IMR-90 (cell line): ENCODE measurements at regions not wholly inside any gene's neighbourhood (a gene's known extent, or its start where the extent isn't known, plus 50 kb on each side); places are given as distances from the start of the nearest gene placed in this dataset.

ENCODE experiments used
- CEBPB ChIP-seq: IDR thresholded peaks from 2 replicates; pipeline ENCODE4 v1.6.1; 2012; ENCODE audit warnings: low read depth, low read length, improper control_type of control experiment
- CHD1 ChIP-seq: IDR thresholded peaks from 2 replicates; pipeline ENCODE4 v1.6.1; 2012; ENCODE audit warnings: low read depth, low read length, improper control_type of control experiment
- CTCF ChIP-seq: conservative IDR thresholded peaks from 2 replicates; pipeline ENCODE4 v1.5.1; 2012; ENCODE audit warnings: mild to moderate bottlenecking, low read depth, low read length, improper control_type of control experiment
- FOS ChIP-seq: fragments of 150-350 bp; IDR thresholded peaks from 2 replicates; pipeline ENCODE4 v1.6.1; 2016; ENCODE audit warnings: low read depth, low read length
- MAFK ChIP-seq: IDR thresholded peaks from 2 replicates; pipeline ENCODE4 v1.6.1; 2012; ENCODE audit warnings: low read depth, low read length, improper control_type of control experiment
- NFE2L2 ChIP-seq: fragments of 150-350 bp; IDR thresholded peaks from 2 replicates; pipeline ENCODE4 v1.6.1; 2016; ENCODE audit warnings: low read depth, mild to moderate bottlenecking, low read length
- POLR2A ChIP-seq: IDR thresholded peaks from 2 replicates; pipeline ENCODE4 v1.6.1; 2012; ENCODE audit warnings: mild to moderate bottlenecking, low read depth, low read length
- RAD21 ChIP-seq: IDR thresholded peaks from 2 replicates; pipeline ENCODE4 v1.6.1; 2012; ENCODE audit warnings: low read length, improper control_type of control experiment
- RCOR1 ChIP-seq: IDR thresholded peaks from 2 replicates; pipeline ENCODE4 v1.6.1; 2012; ENCODE audit warnings: mild to moderate bottlenecking, low read length, improper control_type of control experiment; ENCODE audit not compliant: insufficient replicate concordance
- RFX5 ChIP-seq: IDR thresholded peaks from 2 replicates; pipeline ENCODE4 v1.8.0; 2012; ENCODE audit warnings: low read depth, mild to moderate bottlenecking, low read length, moderate library complexity
- SMC3 ChIP-seq: fragments of 150-350 bp; IDR thresholded peaks from 2 replicates; pipeline ENCODE4 v1.6.1; 2016; ENCODE audit warnings: low read depth, mild to moderate bottlenecking, antibody characterized with exemption, low read length, moderate library complexity
- TF ChIP-seq, protein P1 (sequence below): fragments of 150-350 bp; IDR thresholded peaks from 2 replicates; pipeline ENCODE4 v1.6.1; 2017; ENCODE audit warnings: mild to moderate bottlenecking, antibody characterized with exemption, low read length, low read depth

GRCh38 chr6:14748679-14749078 lies 497.2 kb upstream of the JARID2 start:
- no peak for TF ChIP-seq CEBPB
- no peak for TF ChIP-seq CHD1
- TF ChIP-seq CTCF = no peak
- TF ChIP-seq, protein P1, sequence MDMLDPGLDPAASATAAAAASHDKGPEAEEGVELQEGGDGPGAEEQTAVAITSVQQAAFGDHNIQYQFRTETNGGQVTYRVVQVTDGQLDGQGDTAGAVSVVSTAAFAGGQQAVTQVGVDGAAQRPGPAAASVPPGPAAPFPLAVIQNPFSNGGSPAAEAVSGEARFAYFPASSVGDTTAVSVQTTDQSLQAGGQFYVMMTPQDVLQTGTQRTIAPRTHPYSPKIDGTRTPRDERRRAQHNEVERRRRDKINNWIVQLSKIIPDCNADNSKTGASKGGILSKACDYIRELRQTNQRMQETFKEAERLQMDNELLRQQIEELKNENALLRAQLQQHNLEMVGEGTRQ = no peak
- TF ChIP-seq MAFK = no peak
- no peak for TF ChIP-seq POLR2A
- TF ChIP-seq RAD21 = no peak
- no peak for TF ChIP-seq RFX5
- no peak for TF ChIP-seq RCOR1
- TF ChIP-seq SMC3 = no peak
- TF ChIP-seq NFE2L2 = no peak
- TF ChIP-seq FOS = no peak
